ENCODE measurements at regions not wholly inside any gene's neighbourhood (a gene's known extent, or its start where the extent isn't known, plus 50 kb on each side); places are given as distances from the start of the nearest gene placed in this dataset.

DNA sequence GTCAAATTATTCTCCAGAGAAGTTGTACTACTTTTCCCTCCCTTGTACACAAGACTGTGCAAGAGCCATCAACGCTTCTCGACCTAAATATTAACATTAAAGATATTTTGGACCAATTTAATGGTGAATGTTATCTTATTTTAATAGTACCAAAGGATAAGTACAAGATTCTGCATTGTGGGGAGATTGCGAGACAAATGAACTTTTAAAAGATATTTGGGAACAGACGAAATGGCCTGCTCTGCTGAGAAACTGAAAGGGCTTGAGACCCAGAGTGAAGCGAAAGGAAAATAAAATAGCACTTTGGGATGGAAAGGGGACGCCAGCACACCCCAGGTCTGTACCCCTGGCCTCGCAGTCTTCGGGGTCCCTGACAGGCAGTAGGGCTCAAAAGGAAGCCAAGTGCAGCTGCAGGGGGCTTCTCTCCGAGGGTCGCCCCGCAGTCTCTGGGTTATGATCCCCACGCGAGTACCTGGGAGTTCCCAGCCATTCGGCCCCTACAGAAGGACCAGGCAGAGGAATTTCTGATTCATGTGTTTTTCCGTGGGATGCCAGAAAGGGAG is 97.6 kb upstream of the VGLL3 start:
- no peak for DNase-seq (ENCODE audit: low spot score)
- peak overlapping the region; percentile 73 to 94 for H3K27ac ChIP-seq
- H3K4me3 ChIP-seq, result peak overlapping the region; percentile 87
- no peak for TF ChIP-seq CTCF (IDR thresholded peaks at IDR 0.05)

GRCh38 chr3:87084868-87085267 is 93.9 kb upstream of the VGLL3 start:
- DNase-seq (ENCODE audit: low spot score), result no peak
- no peak overlapping the region for H3K4me3 ChIP-seq
- no peak overlapping the region for H3K27ac ChIP-seq
- TF ChIP-seq CTCF (IDR thresholded peaks at IDR 0.05), result no peak

- peak; percentile 46 for TF ChIP-seq CTCF (IDR thresholded peaks at IDR 0.05)
- no peak overlapping the region for H3K27ac ChIP-seq
- no peak overlapping the region for H3K4me3 ChIP-seq
- no peak for DNase-seq (ENCODE audit: low spot score)
These were observed 92.0 kb upstream of the VGLL3 start for GRCh38 chr3:87082796-87083440.

DNA sequence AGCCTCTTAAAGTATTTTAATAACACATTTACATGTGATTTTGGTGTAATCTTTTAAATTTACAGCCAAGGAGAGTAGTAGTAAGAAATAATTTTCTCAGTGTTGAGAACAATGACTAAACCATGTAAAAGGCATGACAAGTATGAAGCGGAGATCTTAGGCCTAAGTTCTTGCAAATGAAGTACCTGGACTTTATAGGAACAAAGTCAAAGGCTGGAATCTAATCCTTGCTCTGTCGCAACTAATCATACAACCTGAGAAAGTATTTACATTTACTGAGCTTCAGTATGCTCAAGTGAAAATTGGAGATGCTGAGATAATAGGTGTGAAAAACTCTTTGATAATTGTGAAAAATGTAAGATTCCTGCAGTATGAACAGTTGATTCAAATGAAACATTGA is 86.4 kb upstream of the VGLL3 start:
- Histone ChIP-seq H3K27ac (no peak overlapping the region), H3K4me3 (no peak overlapping the region)
- DNase-seq (ENCODE audit: low spot score), result no peak
- no peak for TF ChIP-seq CTCF (IDR thresholded peaks at IDR 0.05)

GRCh38 chr3:87076946-87077345 is 86.0 kb upstream of the VGLL3 start:
- DNase-seq (ENCODE audit: low spot score), result no peak
- no peak overlapping the region for H3K4me3 ChIP-seq

GRCh38 chr3:87073496-87074145 is 82.7 kb upstream of the VGLL3 start:
- DNase-seq (ENCODE audit: low spot score), result no peak
- TF ChIP-seq CTCF (IDR thresholded peaks at IDR 0.05), result no peak
- H3K27ac ChIP-seq, result no peak overlapping the region
- no peak overlapping the region for H3K4me3 ChIP-seq

More at GRCh38 chr3:87076946-87077345, 86.0 kb upstream of the VGLL3 start:
- no peak overlapping the region for H3K27ac ChIP-seq
- TF ChIP-seq CTCF (IDR thresholded peaks at IDR 0.05), result no peak

- Histone ChIP-seq H3K4me3 (no peak overlapping the region), H3K27ac (no peak overlapping the region)
- TF ChIP-seq CTCF (IDR thresholded peaks at IDR 0.05), result no peak
- no peak for DNase-seq (ENCODE audit: low spot score)
These were observed 81.5 kb upstream of the VGLL3 start for GRCh38 chr3:87072446-87072845.
